Endodermal cell (in vitro differentiated cells): ENCODE measurements at regions not wholly inside any gene's neighbourhood (a gene's known extent, or its start where the extent isn't known, plus 50 kb on each side); places are given as distances from the start of the nearest gene placed in this dataset.

Experiments used
- DNase-seq: peaks from one replicate; pipeline ENCODE4 v3.0.0-alpha.2; 2017
- H3K27ac ChIP-seq: 2 replicates; pipeline ENCODE4 v1.5.1; 2013; ENCODE audit warnings: mild to moderate bottlenecking, low read depth, low read length, moderate library complexity
- H3K27me3 ChIP-seq: 2 replicates; pipeline ENCODE4 v1.6.1; 2013; ENCODE audit warnings: mild to moderate bottlenecking, low read length, moderate library complexity; ENCODE audit not compliant: insufficient read depth, control insufficient read depth, poor library complexity, severe bottlenecking
- H3K36me3 ChIP-seq: 2 replicates; pipeline ENCODE4 v1.7.0; 2013; ENCODE audit warnings: mild to moderate bottlenecking, low read length, moderate library complexity; ENCODE audit not compliant: control insufficient read depth, insufficient read depth
- H3K4me1 ChIP-seq: one replicate; pipeline ENCODE4 v1.7.0; 2013; ENCODE audit warnings: low read length; ENCODE audit not compliant: control insufficient read depth, insufficient read depth
- H3K4me3 ChIP-seq: 2 replicates; pipeline ENCODE4 v1.5.1; 2013; ENCODE audit warnings: mild to moderate bottlenecking, low read length, moderate library complexity
- H3K9ac ChIP-seq: 2 replicates; pipeline ENCODE4 v1.6.1; 2013; ENCODE audit warnings: mild to moderate bottlenecking, low read length, moderate library complexity; ENCODE audit not compliant: poor library complexity, severe bottlenecking; ENCODE audit errors: extremely low read depth
- H3K9me3 ChIP-seq: 2 replicates; pipeline ENCODE4 v1.6.1; 2013; ENCODE audit warnings: mild to moderate bottlenecking, low read length, moderate library complexity; ENCODE audit not compliant: control insufficient read depth
- H3K27ac Mint-ChIP-seq: 2 replicates; pipeline ENCODE4 v1.8.0; 2020; ENCODE audit warnings: mixed read lengths
- H3K27me3 Mint-ChIP-seq: 2 replicates; pipeline ENCODE4 v1.8.0; 2021; ENCODE audit warnings: mild to moderate bottlenecking, mixed read lengths; ENCODE audit not compliant: insufficient read depth
- H3K36me3 Mint-ChIP-seq: 2 replicates; pipeline ENCODE4 v1.8.0; 2020; ENCODE audit warnings: low read depth, mixed read lengths
- H3K4me1 Mint-ChIP-seq: 2 replicates; pipeline ENCODE4 v1.8.0; 2020; ENCODE audit warnings: mixed read lengths
- H3K4me3 Mint-ChIP-seq: 2 replicates; pipeline ENCODE4 v1.8.0; 2020; ENCODE audit warnings: mild to moderate bottlenecking, moderate library complexity, mixed read lengths
- H3K9me3 Mint-ChIP-seq: 2 replicates; pipeline ENCODE4 v1.8.0; 2020; ENCODE audit warnings: mild to moderate bottlenecking, mixed read lengths
- WGBS, 2 experiments: methylation state at CpG; one replicate each; pipeline versions ENCODE4 v1.1.5 to v1.1.7; 2013; ENCODE audit warnings: missing lambda C conversion rate in 2 of 2, mixed read lengths in 1 of 2; ENCODE audit not compliant: insufficient coverage in 1 of 2, insufficient read length in 1 of 2; 5-methylcytosine and 5-hydroxymethylcytosine counted together
- TF ChIP-seq, protein P1 (sequence below): fragments of 200-600 bp; sonication (generic); conservative IDR thresholded peaks from 2 replicates; pipeline ENCODE4 v1.5.0; 2021; ENCODE audit warnings: antibody characterized with exemption, mild to moderate bottlenecking

DNA sequence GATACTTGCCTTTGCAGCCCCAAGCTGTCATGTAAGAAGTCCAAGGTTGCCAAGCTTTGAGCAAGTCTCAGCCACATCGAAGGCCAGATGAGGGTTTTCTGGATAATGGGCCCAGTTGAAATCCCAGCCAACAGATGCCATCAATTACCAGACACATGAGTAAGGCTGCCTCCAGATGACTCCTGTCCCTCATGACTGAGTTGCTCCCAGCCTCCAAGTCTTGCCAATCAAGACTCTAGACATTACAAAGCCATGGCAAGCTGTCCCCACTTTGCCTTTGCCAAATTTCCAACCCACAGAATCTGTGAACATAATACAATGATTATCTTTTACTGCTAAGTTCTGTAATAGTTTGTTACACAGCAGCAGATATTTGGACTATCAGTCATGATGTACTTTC lies 76.8 kb upstream of the ARMC2 start:
- H3K4me1 Mint-ChIP-seq = peaks cover 5% of the 10 kb centered on the region
- no peak for DNase-seq
- no peaks in the 10 kb centered on the region for H3K27me3 ChIP-seq

DNA sequence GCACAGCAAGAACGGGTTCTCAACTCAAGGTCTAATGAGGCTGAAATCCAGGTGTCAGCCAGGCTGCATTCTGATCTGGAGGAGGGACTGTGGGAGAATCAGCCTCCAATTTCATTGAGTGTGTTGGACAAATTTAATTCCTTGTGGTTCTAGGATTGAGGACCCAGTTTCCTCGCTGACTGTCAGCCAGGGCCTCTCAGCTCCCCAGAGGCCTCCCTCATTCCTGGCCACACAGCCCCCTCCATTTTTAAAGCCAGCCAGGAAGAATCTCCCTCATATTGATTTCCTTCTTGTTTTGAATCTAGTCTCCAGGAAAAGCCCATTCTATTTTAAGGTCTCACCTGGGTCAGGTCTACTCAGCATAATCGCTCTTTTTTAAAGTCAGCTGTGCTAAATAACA lies 73.7 kb upstream of the ARMC2 start:
- Mint-ChIP-seq H3K27ac (no peak overlapping the region), H3K4me3 (no peak overlapping the region), H3K4me1 (no peaks in the 10 kb centered on the region), H3K9me3 (peaks cover 5% of the 10 kb centered on the region), H3K36me3 (no peaks in the 10 kb centered on the region), H3K27me3 (peaks cover 5% of the 10 kb centered on the region)
- no peaks in the 10 kb centered on the region for H3K27me3 ChIP-seq
- no peaks in the 10 kb centered on the region for H3K9me3 ChIP-seq
- H3K4me3 ChIP-seq = no peak overlapping the region
- no peak overlapping the region for H3K9ac ChIP-seq
- no peak overlapping the region for H3K27ac ChIP-seq
- WGBS, 2 experiments = 99 to 100% methylated on average over 1 to 3 of the region's 3 CpGs
- TF ChIP-seq, protein P1, sequence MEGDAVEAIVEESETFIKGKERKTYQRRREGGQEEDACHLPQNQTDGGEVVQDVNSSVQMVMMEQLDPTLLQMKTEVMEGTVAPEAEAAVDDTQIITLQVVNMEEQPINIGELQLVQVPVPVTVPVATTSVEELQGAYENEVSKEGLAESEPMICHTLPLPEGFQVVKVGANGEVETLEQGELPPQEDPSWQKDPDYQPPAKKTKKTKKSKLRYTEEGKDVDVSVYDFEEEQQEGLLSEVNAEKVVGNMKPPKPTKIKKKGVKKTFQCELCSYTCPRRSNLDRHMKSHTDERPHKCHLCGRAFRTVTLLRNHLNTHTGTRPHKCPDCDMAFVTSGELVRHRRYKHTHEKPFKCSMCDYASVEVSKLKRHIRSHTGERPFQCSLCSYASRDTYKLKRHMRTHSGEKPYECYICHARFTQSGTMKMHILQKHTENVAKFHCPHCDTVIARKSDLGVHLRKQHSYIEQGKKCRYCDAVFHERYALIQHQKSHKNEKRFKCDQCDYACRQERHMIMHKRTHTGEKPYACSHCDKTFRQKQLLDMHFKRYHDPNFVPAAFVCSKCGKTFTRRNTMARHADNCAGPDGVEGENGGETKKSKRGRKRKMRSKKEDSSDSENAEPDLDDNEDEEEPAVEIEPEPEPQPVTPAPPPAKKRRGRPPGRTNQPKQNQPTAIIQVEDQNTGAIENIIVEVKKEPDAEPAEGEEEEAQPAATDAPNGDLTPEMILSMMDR = no peak
- no peak for DNase-seq
- no peaks in the 10 kb centered on the region for H3K4me1 ChIP-seq
- H3K36me3 ChIP-seq = no peaks in the 10 kb centered on the region

More for the DNA sequence above, 76.8 kb upstream of the ARMC2 start:
- WGBS, 2 experiments = 95 to 100% methylated on average over 1 of the region's 1 CpG
- Histone ChIP-seq H3K9ac (no peak overlapping the region), H3K4me3 (no peak overlapping the region), H3K36me3 (no peaks in the 10 kb centered on the region), H3K9me3 (no peaks in the 10 kb centered on the region), H3K4me1 (no peaks in the 10 kb centered on the region), H3K27ac (no peak overlapping the region)
- TF ChIP-seq, protein P1 = no peak
- H3K27ac Mint-ChIP-seq = no peak overlapping the region
- peaks cover 5% of the 10 kb centered on the region for H3K9me3 Mint-ChIP-seq
- H3K4me3 Mint-ChIP-seq = no peak overlapping the region
- no peaks in the 10 kb centered on the region for H3K36me3 Mint-ChIP-seq
- peaks cover 4% of the 10 kb centered on the region for H3K27me3 Mint-ChIP-seq

DNA sequence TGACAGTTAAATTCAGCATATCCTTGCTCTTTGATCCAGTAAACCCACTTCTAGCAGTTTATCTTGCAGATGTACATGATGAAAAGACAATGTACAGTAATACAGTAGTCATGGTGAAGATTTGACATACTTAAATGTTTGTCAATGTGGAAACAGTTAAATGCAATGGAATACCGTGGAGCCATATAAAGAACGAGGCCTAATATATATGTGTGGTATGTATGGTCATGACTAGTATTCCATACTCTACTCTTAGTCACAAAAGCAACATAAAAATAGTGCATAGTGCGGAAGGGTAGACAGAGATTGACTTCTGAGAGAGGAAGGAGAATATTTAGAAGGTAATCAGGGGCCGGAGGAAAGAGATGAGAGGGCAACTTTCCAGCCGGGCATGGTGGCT lies 70.7 kb upstream of the ARMC2 start:
- Histone ChIP-seq H3K4me3 (no peak overlapping the region), H3K36me3 (no peaks in the 10 kb centered on the region), H3K27ac (no peak overlapping the region), H3K27me3 (peaks cover 13% of the 10 kb centered on the region), H3K9ac (no peak overlapping the region), H3K4me1 (no peaks in the 10 kb centered on the region), H3K9me3 (no peaks in the 10 kb centered on the region)
- H3K4me3 Mint-ChIP-seq = no peak overlapping the region
- H3K27me3 Mint-ChIP-seq = peaks cover 17% of the 10 kb centered on the region
- TF ChIP-seq, protein P1 = no peak
- no peaks in the 10 kb centered on the region for H3K36me3 Mint-ChIP-seq
- H3K4me1 Mint-ChIP-seq = peaks cover 9% of the 10 kb centered on the region
- no peak overlapping the region for H3K27ac Mint-ChIP-seq
- WGBS, 2 experiments = 79 to 81% methylated on average over 2 to 5 of the region's 5 CpGs
- no peaks in the 10 kb centered on the region for H3K9me3 Mint-ChIP-seq
- DNase-seq = no peak
